ENCODE measurements at regions not wholly inside any gene's neighbourhood (a gene's known extent, or its start where the extent isn't known, plus 50 kb on each side); places are given as distances from the start of the nearest gene placed in this dataset.

DNA sequence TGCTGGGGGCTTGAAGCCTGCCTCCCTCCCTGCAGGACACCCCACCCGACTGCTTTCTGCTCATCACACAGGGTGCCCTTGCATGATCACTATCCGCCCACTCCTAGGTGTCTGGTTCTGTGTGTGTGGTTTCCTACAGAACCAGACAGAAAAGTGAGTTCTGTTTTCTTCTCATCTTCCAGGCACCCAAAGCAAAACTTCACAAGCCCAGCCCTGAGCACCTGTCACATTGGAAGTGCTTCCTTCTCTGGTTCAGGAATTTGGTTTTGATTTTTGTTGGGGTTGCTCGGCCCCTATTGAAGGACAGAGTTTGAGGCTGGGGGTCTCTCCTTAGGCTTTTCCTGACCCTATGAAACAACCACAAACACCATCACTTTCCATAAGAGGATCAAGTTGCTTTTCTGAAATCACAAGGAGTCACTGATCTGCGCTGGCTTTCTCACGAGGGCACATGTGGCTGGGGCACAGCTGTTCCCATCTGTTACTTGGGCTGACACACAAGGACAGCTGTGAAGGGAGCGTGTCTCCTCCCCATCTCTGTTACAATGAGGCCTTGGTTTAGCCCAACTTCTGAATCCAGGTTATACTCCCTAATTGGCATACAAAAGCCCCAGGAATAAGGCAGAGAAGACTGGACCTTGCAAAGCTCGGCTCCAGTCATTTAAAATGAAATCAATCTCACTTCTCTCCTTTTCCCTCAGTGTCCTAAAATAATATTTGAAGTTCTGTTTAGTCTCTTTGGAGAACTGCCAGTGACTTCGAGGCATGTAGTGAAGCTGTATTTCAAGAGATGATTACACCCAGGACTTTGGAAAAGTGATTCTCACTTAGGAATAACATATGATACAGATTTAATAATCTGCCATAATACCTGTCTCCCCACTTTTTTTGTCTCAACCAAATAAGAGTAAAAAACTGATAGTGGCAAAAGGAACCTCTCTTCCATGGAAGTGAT is 213.1 kb upstream of the GAS1 start:
- Mint-ChIP-seq H3K9me3 (peaks cover 9% of the 10 kb centered on the region), H3K27ac (peak overlapping the region; percentile 89 to 96 (median 94)), H3K36me3 (ENCODE audit: low read depth) (peaks cover 4% of the 10 kb centered on the region), H3K4me3 (peak overlapping the region in 1 of 3 experiments; percentile 50), H3K4me1 (peaks cover 57% of the 10 kb centered on the region), H3K27me3 (ENCODE audit: low read depth) (peaks cover 3% of the 10 kb centered on the region)
- TF ChIP-seq, protein P1, sequence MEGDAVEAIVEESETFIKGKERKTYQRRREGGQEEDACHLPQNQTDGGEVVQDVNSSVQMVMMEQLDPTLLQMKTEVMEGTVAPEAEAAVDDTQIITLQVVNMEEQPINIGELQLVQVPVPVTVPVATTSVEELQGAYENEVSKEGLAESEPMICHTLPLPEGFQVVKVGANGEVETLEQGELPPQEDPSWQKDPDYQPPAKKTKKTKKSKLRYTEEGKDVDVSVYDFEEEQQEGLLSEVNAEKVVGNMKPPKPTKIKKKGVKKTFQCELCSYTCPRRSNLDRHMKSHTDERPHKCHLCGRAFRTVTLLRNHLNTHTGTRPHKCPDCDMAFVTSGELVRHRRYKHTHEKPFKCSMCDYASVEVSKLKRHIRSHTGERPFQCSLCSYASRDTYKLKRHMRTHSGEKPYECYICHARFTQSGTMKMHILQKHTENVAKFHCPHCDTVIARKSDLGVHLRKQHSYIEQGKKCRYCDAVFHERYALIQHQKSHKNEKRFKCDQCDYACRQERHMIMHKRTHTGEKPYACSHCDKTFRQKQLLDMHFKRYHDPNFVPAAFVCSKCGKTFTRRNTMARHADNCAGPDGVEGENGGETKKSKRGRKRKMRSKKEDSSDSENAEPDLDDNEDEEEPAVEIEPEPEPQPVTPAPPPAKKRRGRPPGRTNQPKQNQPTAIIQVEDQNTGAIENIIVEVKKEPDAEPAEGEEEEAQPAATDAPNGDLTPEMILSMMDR (IDR thresholded peaks at IDR 0.05; ENCODE audit: unreplicated experiment in 3 of 3), result no peak

DNA sequence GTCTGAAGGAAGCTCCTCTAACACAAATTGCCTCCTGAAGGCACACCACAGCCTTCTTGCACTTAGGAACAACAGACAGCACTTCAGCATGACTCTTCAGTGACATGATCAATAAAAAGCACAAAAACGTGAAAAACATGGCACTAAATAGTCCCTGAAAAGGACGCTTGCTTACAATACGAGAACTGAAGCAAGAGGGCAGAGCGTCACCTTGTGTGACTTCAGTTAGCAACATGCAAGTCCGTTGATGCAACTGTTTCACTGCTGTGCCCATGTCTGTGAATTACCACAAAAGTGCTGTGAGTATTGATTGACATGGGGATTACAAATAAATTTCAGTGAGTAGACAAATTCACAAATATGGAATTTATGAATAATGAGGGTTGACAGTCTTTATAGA is 219.9 kb upstream of the GAS1 start:
- peaks cover 8% of the 10 kb centered on the region for H3K9me3 Mint-ChIP-seq
- H3K27me3 Mint-ChIP-seq (ENCODE audit: low read depth), result no peaks in the 10 kb centered on the region
- no peaks in the 10 kb centered on the region for H3K36me3 Mint-ChIP-seq (ENCODE audit: low read depth)
- H3K4me3 Mint-ChIP-seq, result no peak overlapping the region
- peaks cover 5% of the 10 kb centered on the region for H3K4me1 Mint-ChIP-seq
- H3K27ac Mint-ChIP-seq, result peak overlapping the region in 1 of 3 experiments; percentile 71
- TF ChIP-seq, protein P1 (IDR thresholded peaks at IDR 0.05; ENCODE audit: unreplicated experiment in 3 of 3), result no peak

DNA sequence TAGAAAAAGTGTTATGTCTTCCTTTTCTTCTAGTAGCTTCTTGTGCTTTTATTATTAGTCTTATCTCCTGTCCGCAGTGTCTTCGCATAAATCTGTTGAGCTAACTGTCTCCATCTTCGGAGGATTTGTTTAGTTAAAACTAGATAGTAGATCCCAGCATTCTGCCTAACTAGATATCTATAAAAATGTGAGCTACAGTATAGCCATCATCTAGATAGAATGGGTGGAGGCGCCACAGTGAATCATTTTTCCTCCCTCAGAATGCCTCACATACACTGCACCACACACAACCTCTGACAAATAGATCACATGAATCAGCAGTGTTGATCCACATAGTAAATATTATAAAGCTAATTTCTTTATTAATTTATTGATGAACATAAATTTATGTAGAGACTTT is 220.3 kb upstream of the GAS1 start:
- Mint-ChIP-seq H3K27ac (peak overlapping the region in 1 of 3 experiments; percentile 71), H3K36me3 (ENCODE audit: low read depth) (no peaks in the 10 kb centered on the region), H3K4me3 (no peak overlapping the region), H3K9me3 (peaks cover 8% of the 10 kb centered on the region), H3K4me1 (peaks cover 5% of the 10 kb centered on the region), H3K27me3 (ENCODE audit: low read depth) (no peaks in the 10 kb centered on the region)
- TF ChIP-seq, protein P1 (IDR thresholded peaks at IDR 0.05; ENCODE audit: unreplicated experiment in 3 of 3), result no peak

DNA sequence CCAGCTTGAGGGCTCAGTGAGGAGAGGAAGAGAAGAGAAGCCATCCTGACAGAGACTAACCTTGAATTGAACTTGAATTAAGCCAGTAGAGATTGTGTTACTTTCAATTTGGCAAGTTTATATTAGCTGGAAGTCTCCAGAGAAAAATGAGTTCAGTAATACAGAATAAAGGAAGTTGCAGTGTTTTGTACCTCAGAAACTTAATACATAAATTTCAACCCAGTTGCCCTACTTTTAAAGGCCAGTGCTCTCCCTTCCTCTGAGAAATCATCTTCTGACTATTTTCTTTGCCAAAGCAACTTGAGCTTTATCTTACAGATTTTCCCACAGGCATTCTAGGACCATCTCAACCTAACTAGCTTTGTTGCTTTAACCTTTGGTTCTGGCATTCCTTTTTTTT is 231.0 kb upstream of the GAS1 start:
- TF ChIP-seq, protein P1 (IDR thresholded peaks at IDR 0.05; ENCODE audit: unreplicated experiment in 3 of 3), result no peak
- Mint-ChIP-seq H3K9me3 (peaks cover 3% of the 10 kb centered on the region), H3K27me3 (ENCODE audit: low read depth) (no peaks in the 10 kb centered on the region), H3K4me3 (no peak overlapping the region), H3K27ac (peak overlapping the region; percentile 42 to 84 (median 50)), H3K4me1 (peaks cover 55% of the 10 kb centered on the region), H3K36me3 (ENCODE audit: low read depth) (peaks cover 4% of the 10 kb centered on the region)

DNA sequence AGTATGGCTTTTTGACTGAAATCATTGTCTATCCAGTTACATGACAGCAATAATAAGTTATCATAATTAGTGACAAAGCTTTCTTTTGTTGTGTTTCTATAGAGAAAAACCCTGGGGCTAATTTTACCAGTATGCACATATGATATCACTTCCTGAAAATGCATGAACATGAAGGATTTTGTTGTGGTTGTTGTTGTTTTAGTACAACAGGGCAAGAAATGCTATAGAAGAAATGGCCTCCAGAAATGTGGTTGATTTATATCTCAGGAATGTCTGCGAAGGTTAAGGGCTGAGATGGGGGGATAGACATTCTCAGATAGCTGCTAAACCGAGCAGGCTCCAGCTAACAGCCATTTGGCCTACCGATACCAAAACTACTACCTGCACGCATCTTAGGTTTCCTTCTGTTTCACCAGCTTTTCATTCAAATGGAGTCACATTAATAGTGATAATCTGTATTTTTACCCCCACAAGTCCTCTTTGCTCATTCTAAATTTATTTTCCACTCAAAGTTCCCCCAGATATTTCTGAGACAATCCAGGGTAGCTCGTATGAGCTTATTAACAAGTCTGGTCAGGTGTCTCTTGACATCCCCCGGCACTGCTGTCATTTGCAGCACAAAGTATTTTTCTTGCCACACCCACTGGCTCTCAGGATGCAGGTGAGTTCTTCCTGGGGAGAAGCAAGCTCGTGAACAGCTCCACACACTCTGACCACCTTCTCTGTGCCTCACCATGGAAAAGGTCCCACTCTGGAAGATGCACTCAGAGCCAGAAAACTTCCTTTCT is 232.4 kb upstream of the GAS1 start:
- no peaks in the 10 kb centered on the region for H3K27me3 Mint-ChIP-seq (ENCODE audit: low read depth)
- TF ChIP-seq, protein P1 (IDR thresholded peaks at IDR 0.05; ENCODE audit: unreplicated experiment in 3 of 3), result no peak
- no peak overlapping the region for H3K4me3 Mint-ChIP-seq
- peaks cover 47% of the 10 kb centered on the region for H3K4me1 Mint-ChIP-seq
- peaks cover 4% of the 10 kb centered on the region for H3K36me3 Mint-ChIP-seq (ENCODE audit: low read depth)
- peak overlapping the region; percentile 69 to 84 (median 84) for H3K27ac Mint-ChIP-seq
- H3K9me3 Mint-ChIP-seq, result peaks cover 3% of the 10 kb centered on the region
